SU-DHL-6 (cell line): ENCODE measurements at regions not wholly inside any gene's neighbourhood (a gene's known extent, or its start where the extent isn't known, plus 50 kb on each side); places are given as distances from the start of the nearest gene placed in this dataset.

Experiments used
- H2AFZ ChIP-seq: fragments of 200-600 bp; sonication (generic); 2 replicates; pipeline ENCODE4 v1.6.1; 2014; ENCODE audit warnings: low read depth, mild to moderate bottlenecking, moderate library complexity, mixed read lengths, antibody characterized with exemption, low read length; ENCODE audit not compliant: severe bottlenecking
- H3F3A ChIP-seq: fragments of 200-600 bp; shearing (Covaris generic); 2 replicates; pipeline ENCODE4 v1.6.0; 2016; ENCODE audit warnings: antibody characterized with exemption, mild to moderate bottlenecking; ENCODE audit not compliant: insufficient read depth
- H3K27ac ChIP-seq: fragments of 200-600 bp; sonication (generic); 2 replicates; pipeline ENCODE4 v1.5.1; 2016; ENCODE audit warnings: low read depth, mild to moderate bottlenecking, low read length, moderate library complexity, mixed read lengths
- H3K27me3 ChIP-seq: fragments of 200-600 bp; sonication (generic), shearing (Covaris generic); 2 replicates; pipeline ENCODE4 v1.6.0; 2014; ENCODE audit warnings: mild to moderate bottlenecking, low read length
- H3K36me3 ChIP-seq: fragments of 200-600 bp; sonication (generic); 2 replicates; pipeline ENCODE4 v1.6.1; 2014; ENCODE audit warnings: mild to moderate bottlenecking, low read length, mixed read lengths
- H3K4me2 ChIP-seq: fragments of 300-600, 200-600 bp; shearing (Covaris generic), sonication (generic); 2 replicates; pipeline ENCODE4 v1.6.0; 2014; ENCODE audit warnings: low read length, low read depth, mild to moderate bottlenecking; ENCODE audit not compliant: poor library complexity, severe bottlenecking
- H3K4me3 ChIP-seq: fragments of 200-600 bp; sonication (generic); 2 replicates; pipeline ENCODE4 v1.5.1; 2014; ENCODE audit warnings: antibody characterized with exemption, low read length, mild to moderate bottlenecking, mixed read lengths; ENCODE audit not compliant: insufficient read depth, poor library complexity, severe bottlenecking
- H3K79me2 ChIP-seq: fragments of 200-600 bp; sonication (generic); 2 replicates; pipeline ENCODE4 v1.6.1; 2014; ENCODE audit warnings: mild to moderate bottlenecking, low read length, moderate library complexity; ENCODE audit not compliant: insufficient read depth
- H3K9ac ChIP-seq: fragments of 200-600 bp; sonication (generic); 2 replicates; pipeline ENCODE4 v1.7.0; 2014; ENCODE audit warnings: mild to moderate bottlenecking, low read length
- H3K9me2 ChIP-seq: fragments of 200-600 bp; sonication (generic); replicated peaks from 2 replicates; pipeline ENCODE4 v1.6.1; 2014; ENCODE audit warnings: low read length; ENCODE audit not compliant: insufficient read depth
- H3K9me3 ChIP-seq: fragments of 200-600 bp; sonication (generic); 2 replicates; pipeline ENCODE4 v1.6.1; 2014; ENCODE audit warnings: low read length, mixed read lengths; ENCODE audit not compliant: insufficient read depth
- H4K20me1 ChIP-seq: fragments of 200-600 bp; sonication (generic); 2 replicates; pipeline ENCODE4 v1.6.1; 2014; ENCODE audit warnings: low read depth, mild to moderate bottlenecking, antibody characterized with exemption, low read length, moderate library complexity, mixed read lengths
- CTCF ChIP-seq: fragments of 200-600 bp; sonication (generic); IDR thresholded peaks from one replicate; pipeline ENCODE4 v1.5.1; 2017; ENCODE audit warnings: antibody characterized with exemption, mild to moderate bottlenecking, low read length, moderate library complexity; ENCODE audit not compliant: insufficient read depth, poor library complexity, severe bottlenecking
- EZH2phosphoT487 ChIP-seq: fragments of 200-600 bp; sonication (generic), shearing (Covaris generic); conservative IDR thresholded peaks from 2 replicates; pipeline ENCODE4 v1.6.1; 2018; ENCODE audit warnings: mild to moderate bottlenecking, antibody characterized with exemption, low read length, moderate library complexity, mixed read lengths

- H3K27me3 ChIP-seq = no peaks in the 10 kb centered on the region
- H3K27ac ChIP-seq = no peak overlapping the region
- no peaks in the 10 kb centered on the region for H3K9me3 ChIP-seq
- H2AFZ ChIP-seq = no peak overlapping the region
- no peak overlapping the region for H3K4me3 ChIP-seq
- no peaks in the 10 kb centered on the region for H3K79me2 ChIP-seq
- no peaks in the 10 kb centered on the region for H3K9me2 ChIP-seq
- H4K20me1 ChIP-seq = no peaks in the 10 kb centered on the region
- H3F3A ChIP-seq = no peaks in the 10 kb centered on the region
- H3K9ac ChIP-seq = no peak overlapping the region
- TF ChIP-seq CTCF = no peak
- no peak for TF ChIP-seq EZH2phosphoT487
- H3K36me3 ChIP-seq = no peaks in the 10 kb centered on the region
- no peak overlapping the region for H3K4me2 ChIP-seq
Measured at GRCh38 chr6:23618366-23618765, 507.6 kb upstream of the NRSN1 start.

- H3K9me3 ChIP-seq = no peaks in the 10 kb centered on the region
- H2AFZ ChIP-seq = no peak overlapping the region
- H3K79me2 ChIP-seq = no peaks in the 10 kb centered on the region
- no peaks in the 10 kb centered on the region for H3K9me2 ChIP-seq
- no peak overlapping the region for H3K9ac ChIP-seq
- TF ChIP-seq CTCF (no peak), EZH2phosphoT487 (no peak)
- H4K20me1 ChIP-seq = no peaks in the 10 kb centered on the region
- no peaks in the 10 kb centered on the region for H3F3A ChIP-seq
- no peak overlapping the region for H3K4me2 ChIP-seq
- no peak overlapping the region for H3K27ac ChIP-seq
- no peaks in the 10 kb centered on the region for H3K27me3 ChIP-seq
- H3K4me3 ChIP-seq = no peak overlapping the region
- no peaks in the 10 kb centered on the region for H3K36me3 ChIP-seq
Measured at GRCh38 chr6:23620911-23621401, 505.1 kb upstream of the NRSN1 start.

- H3K9me3 ChIP-seq = no peaks in the 10 kb centered on the region
- no peaks in the 10 kb centered on the region for H4K20me1 ChIP-seq
- H3K9ac ChIP-seq = no peak overlapping the region
- no peaks in the 10 kb centered on the region for H3F3A ChIP-seq
- H3K9me2 ChIP-seq = no peaks in the 10 kb centered on the region
- no peak overlapping the region for H3K27ac ChIP-seq
- TF ChIP-seq CTCF (no peak), EZH2phosphoT487 (no peak)
- no peak overlapping the region for H2AFZ ChIP-seq
- no peaks in the 10 kb centered on the region for H3K27me3 ChIP-seq
- H3K36me3 ChIP-seq = no peaks in the 10 kb centered on the region
- no peak overlapping the region for H3K4me2 ChIP-seq
- H3K4me3 ChIP-seq = no peak overlapping the region
- no peaks in the 10 kb centered on the region for H3K79me2 ChIP-seq
Measured at GRCh38 chr6:23630726-23631635, 495.0 kb upstream of the NRSN1 start.
